Urinary bladder (tissue), 3 donors: ENCODE measurements at regions not wholly inside any gene's neighbourhood (a gene's known extent, or its start where the extent isn't known, plus 50 kb on each side); places are given as distances from the start of the nearest gene placed in this dataset.

Source experiments
- DNase-seq: peaks from one replicate; pipeline ENCODE4 v3.0.0-alpha.2; 2015; ENCODE audit errors: extremely low spot score
- H3K27ac ChIP-seq: one replicate; pipeline ENCODE4 v1.5.1; 2013; ENCODE audit warnings: low read depth, mild to moderate bottlenecking, moderate library complexity
- H3K36me3 ChIP-seq: one replicate; pipeline ENCODE4 v1.6.1; 2013; ENCODE audit warnings: mild to moderate bottlenecking, moderate library complexity; ENCODE audit not compliant: insufficient read depth
- H3K4me1 ChIP-seq: one replicate; pipeline ENCODE4 v1.6.1; 2013; ENCODE audit warnings: mild to moderate bottlenecking, moderate library complexity; ENCODE audit not compliant: insufficient read depth
- H3K4me3 ChIP-seq: one replicate; pipeline ENCODE4 v1.5.1; 2013; ENCODE audit warnings: low read depth, low read length
- WGBS: extraction: QIAGEN DNeasy Blood & Tissue Kit; methylation state at CpG from one replicate; pipeline ENCODE4 v1.1.7; 2013; 5-methylcytosine and 5-hydroxymethylcytosine counted together
- donor health status: healthy with polysubstance abuse.
- donor health status: healthy.

- DNase-seq = peak; percentile 54
- Histone ChIP-seq H3K36me3 (no peaks in the 10 kb centered on the region), H3K27ac (no peak overlapping the region), H3K4me3 (no peak overlapping the region), H3K4me1 (no peaks in the 10 kb centered on the region)
- 38% methylated on average over 3 of the region's 3 CpGs for WGBS
These were observed 86.3 kb upstream of the EFEMP1 start for GRCh38 chr2:56009758-56010458.

- no peak for DNase-seq
- Histone ChIP-seq H3K36me3 (no peaks in the 10 kb centered on the region), H3K4me3 (no peak overlapping the region), H3K27ac (no peak overlapping the region), H3K4me1 (no peaks in the 10 kb centered on the region)
- WGBS = 85% methylated on average over 4 of the region's 4 CpGs
These were observed 88.0 kb upstream of the EFEMP1 start for GRCh38 chr2:56011624-56012023.

DNA sequence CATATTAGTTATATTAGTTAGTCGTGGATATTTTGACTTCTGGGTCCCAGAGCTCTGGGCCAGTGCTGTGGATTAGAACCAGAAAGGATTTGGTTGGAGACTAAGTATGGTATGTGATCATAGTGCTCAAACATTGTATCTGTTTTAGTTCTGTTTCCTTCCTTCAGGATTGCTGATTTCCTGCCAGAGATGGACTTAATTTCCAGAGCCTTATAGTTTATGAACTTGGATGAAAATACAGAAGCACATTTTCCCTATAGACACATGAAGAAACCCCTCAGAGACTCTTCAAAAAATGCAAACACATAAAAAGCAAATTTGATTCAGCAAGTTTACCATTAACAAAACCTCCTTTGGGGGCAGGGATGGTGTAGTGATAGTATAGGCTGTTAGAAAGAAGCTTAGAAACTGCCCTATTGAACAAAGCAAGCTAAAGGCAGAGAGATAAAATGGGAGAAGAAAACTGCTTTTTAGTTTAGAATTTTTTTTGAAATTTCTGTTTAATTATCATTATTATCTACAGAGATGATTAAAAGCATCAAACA, 88.7 kb upstream of the EFEMP1 start:
- Histone ChIP-seq H3K27ac (no peak overlapping the region), H3K4me3 (no peak overlapping the region), H3K36me3 (no peaks in the 10 kb centered on the region), H3K4me1 (no peaks in the 10 kb centered on the region)
- 26% methylated on average over 1 of the region's 1 CpG for WGBS
- DNase-seq = no peak

DNA sequence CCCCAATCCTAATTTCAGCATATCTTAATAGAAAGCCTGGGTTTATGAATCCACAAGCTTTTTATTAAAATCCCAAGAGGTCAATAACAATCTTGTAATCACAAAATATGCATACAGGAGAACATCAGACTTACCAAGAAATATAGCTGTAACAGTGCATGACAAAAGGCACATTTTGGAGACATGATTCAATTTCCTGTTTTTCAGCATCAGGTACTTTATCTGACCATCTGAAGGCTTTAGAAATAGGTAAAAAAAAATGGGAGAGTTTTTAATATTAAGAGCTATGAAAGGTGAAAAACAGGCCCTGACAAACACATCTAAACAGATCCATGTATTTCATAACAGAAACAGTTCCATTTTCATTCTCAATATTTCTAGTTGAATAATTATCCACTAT, 89.9 kb upstream of the EFEMP1 start:
- H3K27ac ChIP-seq = no peak overlapping the region
- no peak overlapping the region for H3K4me3 ChIP-seq
- no peak for DNase-seq
- no peaks in the 10 kb centered on the region for H3K36me3 ChIP-seq
- no peaks in the 10 kb centered on the region for H3K4me1 ChIP-seq

GRCh38 chr2:56014046-56014730, 90.6 kb upstream of the EFEMP1 start:
- H3K36me3 ChIP-seq = no peaks in the 10 kb centered on the region
- DNase-seq = no peak
- no peak overlapping the region for H3K4me3 ChIP-seq
- WGBS = 74% methylated on average over 8 of the region's 8 CpGs
- no peak overlapping the region for H3K27ac ChIP-seq
- H3K4me1 ChIP-seq = no peaks in the 10 kb centered on the region

GRCh38 chr2:56015711-56016115, 92.1 kb upstream of the EFEMP1 start:
- no peak for DNase-seq
- no peak overlapping the region for H3K4me3 ChIP-seq
- H3K36me3 ChIP-seq = no peaks in the 10 kb centered on the region
- no peak overlapping the region for H3K27ac ChIP-seq
- H3K4me1 ChIP-seq = no peaks in the 10 kb centered on the region
- 32% methylated on average over 4 of the region's 4 CpGs for WGBS

DNA sequence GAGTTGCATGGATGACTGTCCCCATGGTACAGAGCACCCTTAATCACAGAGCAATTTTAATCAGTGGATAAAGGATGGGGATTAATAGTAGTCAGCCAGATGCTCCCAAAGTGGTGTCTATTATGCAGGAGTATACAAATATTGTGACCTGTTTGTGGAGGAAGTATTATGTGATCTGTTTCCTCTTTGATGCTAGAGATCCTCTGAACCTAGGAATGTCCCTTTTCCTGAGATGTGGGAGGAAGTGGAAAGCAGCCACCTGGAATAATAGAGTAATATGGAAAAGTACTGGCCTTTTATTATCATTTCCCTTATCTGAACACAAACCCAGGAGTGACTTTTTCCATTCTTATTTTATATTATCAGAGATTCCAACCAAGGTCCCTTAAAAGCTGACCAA, 94.2 kb upstream of the EFEMP1 start:
- no peaks in the 10 kb centered on the region for H3K36me3 ChIP-seq
- H3K4me3 ChIP-seq = no peak overlapping the region
- no peak overlapping the region for H3K27ac ChIP-seq
- DNase-seq = no peak
- no peaks in the 10 kb centered on the region for H3K4me1 ChIP-seq

- no peaks in the 10 kb centered on the region for H3K4me1 ChIP-seq
- 70% methylated on average over 8 of the region's 8 CpGs for WGBS
- DNase-seq = no peak
- no peaks in the 10 kb centered on the region for H3K36me3 ChIP-seq
- no peak overlapping the region for H3K27ac ChIP-seq
- H3K4me3 ChIP-seq = no peak overlapping the region
These were observed 94.7 kb upstream of the EFEMP1 start for GRCh38 chr2:56018267-56018666.

- H3K4me3 ChIP-seq = no peak overlapping the region
- DNase-seq = no peak
- 63% methylated on average over 5 of the region's 5 CpGs for WGBS
- no peak overlapping the region for H3K27ac ChIP-seq
- H3K4me1 ChIP-seq = no peaks in the 10 kb centered on the region
- no peaks in the 10 kb centered on the region for H3K36me3 ChIP-seq
These were observed 97.5 kb upstream of the EFEMP1 start for GRCh38 chr2:56021136-56021474.

- Histone ChIP-seq H3K4me3 (no peak overlapping the region), H3K36me3 (no peaks in the 10 kb centered on the region), H3K4me1 (no peaks in the 10 kb centered on the region), H3K27ac (no peak overlapping the region)
- DNase-seq = no peak
- 93% methylated on average over 5 of the region's 5 CpGs for WGBS
These were observed 98.0 kb upstream of the EFEMP1 start for GRCh38 chr2:56021579-56021978.

GRCh38 chr2:56025469-56026193, 102.0 kb upstream of the EFEMP1 start:
- no peaks in the 10 kb centered on the region for H3K4me1 ChIP-seq
- no peak overlapping the region for H3K27ac ChIP-seq
- DNase-seq = no peak
- H3K36me3 ChIP-seq = no peaks in the 10 kb centered on the region
- 44% methylated on average over 1 of the region's 1 CpG for WGBS
- H3K4me3 ChIP-seq = no peak overlapping the region

- Histone ChIP-seq H3K27ac (no peak overlapping the region), H3K4me1 (no peaks in the 10 kb centered on the region), H3K36me3 (no peaks in the 10 kb centered on the region), H3K4me3 (no peak overlapping the region)
- WGBS = 94% methylated on average over 2 of the region's 2 CpGs
- DNase-seq = no peak
These were observed 103.2 kb upstream of the EFEMP1 start for GRCh38 chr2:56026828-56027227.

GRCh38 chr2:56030062-56030461, 106.5 kb upstream of the EFEMP1 start:
- no peak for DNase-seq
- 78% methylated on average over 5 of the region's 5 CpGs for WGBS
- no peaks in the 10 kb centered on the region for H3K36me3 ChIP-seq
- H3K27ac ChIP-seq = no peak overlapping the region
- no peak overlapping the region for H3K4me3 ChIP-seq
- no peaks in the 10 kb centered on the region for H3K4me1 ChIP-seq

DNA sequence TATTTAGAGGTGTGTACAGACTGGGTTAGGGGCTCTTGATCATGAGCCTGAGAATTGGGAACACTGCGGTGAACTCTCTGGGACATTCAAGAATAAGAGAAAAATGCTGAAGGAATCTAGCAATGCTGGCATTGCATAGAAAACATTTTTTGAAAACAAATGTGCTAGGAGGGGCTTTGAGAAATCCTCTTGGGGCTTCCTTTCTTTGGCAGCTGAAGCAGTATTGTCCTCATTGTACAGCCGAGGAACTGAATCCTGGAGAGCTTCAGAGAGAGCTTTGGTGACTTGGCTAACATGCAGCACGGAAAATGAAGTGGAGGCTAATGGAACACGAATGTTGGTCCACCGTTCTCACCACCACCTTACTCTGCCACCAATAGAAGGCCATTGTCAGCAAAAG, 107.3 kb upstream of the EFEMP1 start:
- WGBS = 77% methylated on average over 5 of the region's 5 CpGs
- H3K36me3 ChIP-seq = no peaks in the 10 kb centered on the region
- H3K27ac ChIP-seq = no peak overlapping the region
- no peak overlapping the region for H3K4me3 ChIP-seq
- no peak for DNase-seq
- H3K4me1 ChIP-seq = no peaks in the 10 kb centered on the region
